GM12874 (cell line): ENCODE measurements at regions not wholly inside any gene's neighbourhood (a gene's known extent, or its start where the extent isn't known, plus 50 kb on each side); places are given as distances from the start of the nearest gene placed in this dataset.

Experiments
- TF ChIP-seq, protein P1 (sequence below): IDR thresholded peaks from 2 replicates; pipeline ENCODE4 v1.5.1; 2011; ENCODE audit warnings: low read depth, mild to moderate bottlenecking, control low read depth, low read length, moderate library complexity; ENCODE audit not compliant: insufficient read depth

DNA sequence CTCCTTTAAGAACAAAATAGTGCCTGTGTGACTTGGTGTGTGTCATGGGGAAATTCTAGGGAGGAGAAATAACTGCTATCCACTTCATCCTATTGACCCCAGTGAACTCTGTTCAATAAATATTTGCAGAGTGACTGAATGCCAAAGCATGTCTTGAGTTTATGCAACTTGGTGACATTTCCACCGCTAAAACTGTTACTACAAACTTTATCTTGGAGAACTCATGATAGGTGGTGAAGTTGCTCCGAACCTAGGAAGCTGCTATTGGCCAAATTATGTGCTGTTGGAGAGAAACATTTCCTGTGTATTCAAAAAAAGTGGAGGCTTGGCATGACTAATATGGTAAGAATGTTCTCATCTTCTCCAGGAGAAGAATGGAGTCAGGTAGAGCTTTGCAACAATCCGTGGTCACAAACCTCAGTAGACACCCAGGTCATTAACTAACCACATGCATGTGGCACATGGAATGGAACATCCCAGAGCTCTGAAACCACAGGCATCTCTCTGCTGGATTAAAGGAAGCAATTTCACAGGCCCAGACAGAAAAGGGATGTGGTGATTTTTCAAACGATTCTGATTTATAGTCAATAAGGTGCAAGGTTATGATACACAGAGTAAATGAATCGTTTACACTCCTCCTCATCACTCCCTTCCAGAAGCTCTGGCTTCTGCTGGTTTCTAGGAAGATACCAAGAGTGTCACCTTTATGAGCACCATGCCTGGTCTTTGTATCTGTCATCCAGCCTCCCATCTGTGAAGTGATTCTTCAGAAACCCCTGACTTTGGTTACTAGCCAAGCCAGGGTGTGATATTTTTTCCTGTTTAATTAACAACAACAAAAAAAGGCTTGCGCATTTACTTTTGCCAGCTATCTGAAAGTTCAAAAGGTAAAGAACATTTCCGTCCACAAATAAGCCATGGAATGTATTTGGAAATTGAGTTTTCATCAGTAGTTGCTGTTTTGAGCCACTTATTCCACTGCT is 361.1 kb downstream of the TGFB2 start:
- TF ChIP-seq, protein P1, sequence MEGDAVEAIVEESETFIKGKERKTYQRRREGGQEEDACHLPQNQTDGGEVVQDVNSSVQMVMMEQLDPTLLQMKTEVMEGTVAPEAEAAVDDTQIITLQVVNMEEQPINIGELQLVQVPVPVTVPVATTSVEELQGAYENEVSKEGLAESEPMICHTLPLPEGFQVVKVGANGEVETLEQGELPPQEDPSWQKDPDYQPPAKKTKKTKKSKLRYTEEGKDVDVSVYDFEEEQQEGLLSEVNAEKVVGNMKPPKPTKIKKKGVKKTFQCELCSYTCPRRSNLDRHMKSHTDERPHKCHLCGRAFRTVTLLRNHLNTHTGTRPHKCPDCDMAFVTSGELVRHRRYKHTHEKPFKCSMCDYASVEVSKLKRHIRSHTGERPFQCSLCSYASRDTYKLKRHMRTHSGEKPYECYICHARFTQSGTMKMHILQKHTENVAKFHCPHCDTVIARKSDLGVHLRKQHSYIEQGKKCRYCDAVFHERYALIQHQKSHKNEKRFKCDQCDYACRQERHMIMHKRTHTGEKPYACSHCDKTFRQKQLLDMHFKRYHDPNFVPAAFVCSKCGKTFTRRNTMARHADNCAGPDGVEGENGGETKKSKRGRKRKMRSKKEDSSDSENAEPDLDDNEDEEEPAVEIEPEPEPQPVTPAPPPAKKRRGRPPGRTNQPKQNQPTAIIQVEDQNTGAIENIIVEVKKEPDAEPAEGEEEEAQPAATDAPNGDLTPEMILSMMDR: no peak

- TF ChIP-seq, protein P1: no peak
These were observed 365.9 kb downstream of the TGFB2 start for GRCh38 chr1:218711001-218711400.

GRCh38 chr1:218711884-218712674 is 366.9 kb downstream of the TGFB2 start:
- TF ChIP-seq, protein P1: no peak

DNA sequence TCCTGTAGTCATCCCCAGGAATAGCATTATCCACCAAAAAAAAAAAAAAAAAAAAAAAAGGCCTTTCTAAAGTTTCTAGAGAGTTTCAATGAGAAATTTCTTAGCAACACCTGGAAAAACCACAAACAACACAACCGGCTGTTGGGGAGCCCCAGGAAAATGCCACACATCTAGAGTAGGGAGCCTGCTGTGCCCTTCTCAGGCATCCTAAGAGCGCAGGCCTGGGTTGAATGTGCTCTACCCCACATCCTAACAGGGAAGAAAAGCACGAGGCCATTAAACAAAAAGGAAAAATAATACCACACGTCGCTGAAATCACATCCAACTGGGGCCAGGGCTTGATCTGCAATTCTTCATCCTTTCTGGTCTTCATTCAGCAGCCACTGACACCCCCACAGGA is 367.5 kb downstream of the TGFB2 start:
- TF ChIP-seq, protein P1: no peak

DNA sequence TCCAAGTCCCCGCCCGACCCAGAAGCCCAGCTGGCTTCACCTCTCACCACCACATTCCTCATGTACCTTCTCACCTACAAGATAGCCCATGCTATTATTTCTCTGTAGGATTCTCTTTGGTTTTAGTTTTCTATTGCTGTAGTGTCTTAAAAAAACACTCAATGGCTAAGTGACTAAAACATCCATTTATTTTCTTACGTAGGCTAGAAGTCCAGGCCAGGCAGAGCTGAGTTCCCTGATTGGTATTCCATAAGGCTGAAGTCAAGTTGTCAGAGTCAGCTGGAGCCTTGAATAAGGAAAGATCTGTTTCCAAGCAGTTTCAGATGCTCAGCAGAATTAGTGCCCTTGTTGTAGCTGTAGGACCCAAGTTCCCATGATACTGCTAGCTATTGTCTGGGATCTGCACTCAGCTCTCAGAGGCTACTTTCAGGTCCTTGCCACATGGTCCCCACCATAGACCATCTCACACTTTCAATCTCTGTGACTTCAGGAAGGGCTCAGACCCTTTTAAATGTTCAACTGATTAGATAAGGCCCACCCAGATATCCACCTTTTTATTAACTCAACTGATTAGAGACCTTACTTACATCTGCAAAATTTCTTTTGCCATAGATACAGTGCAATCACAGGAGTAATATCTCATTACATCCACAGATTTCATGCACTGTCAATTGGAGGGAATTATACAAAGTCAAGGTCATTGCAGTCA is 371.0 kb downstream of the TGFB2 start:
- TF ChIP-seq, protein P1: no peak

GRCh38 chr1:218717575-218717974 is 372.4 kb downstream of the TGFB2 start:
- TF ChIP-seq, protein P1: no peak

DNA sequence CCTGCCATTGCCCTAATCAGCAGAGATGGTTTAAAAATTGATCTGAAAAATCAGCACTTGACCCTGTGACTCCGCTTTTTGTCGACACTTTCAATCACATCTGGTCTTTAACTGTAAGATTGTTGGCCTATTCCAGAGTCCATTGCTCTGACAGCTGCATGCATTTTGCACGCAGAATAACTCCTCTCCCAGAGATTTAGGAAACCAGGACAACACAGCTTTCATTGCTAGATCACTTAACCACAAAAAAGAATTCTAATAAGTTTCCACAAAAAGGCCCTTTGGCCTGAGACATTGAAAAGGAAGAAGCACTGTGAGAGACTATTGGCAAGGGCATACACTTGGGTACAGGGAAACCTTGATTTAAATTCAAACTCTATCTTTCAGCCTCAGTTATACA is 373.1 kb downstream of the TGFB2 start:
- TF ChIP-seq, protein P1: no peak
